ENCODE measurements at regions not wholly inside any gene's neighbourhood (a gene's known extent, or its start where the extent isn't known, plus 50 kb on each side); places are given as distances from the start of the nearest gene placed in this dataset.

DNA sequence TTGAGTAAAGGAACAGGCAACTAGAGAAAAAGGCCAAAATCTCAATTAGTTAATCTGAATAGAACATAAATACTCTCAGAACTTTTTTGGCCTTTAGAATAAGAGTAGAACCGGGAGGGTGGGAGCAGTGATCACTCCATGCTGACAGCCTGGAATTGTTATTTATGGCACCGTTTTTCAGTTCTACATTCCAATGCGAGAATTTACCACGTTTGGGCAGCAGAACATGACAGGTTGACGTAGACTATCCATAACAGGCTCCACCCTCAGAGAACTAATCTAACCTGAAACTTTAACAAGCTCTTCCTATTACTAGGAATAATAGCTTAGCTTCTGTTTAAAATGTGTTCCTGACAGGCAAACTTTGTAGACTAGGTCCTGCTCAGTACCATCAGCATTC lies 379.1 kb downstream of the SEC23A start:
- no peak for TF ChIP-seq RAD21 (CRISPR knock-in tag; IDR thresholded peaks at IDR 0.05)
- TF ChIP-seq, protein P1, sequence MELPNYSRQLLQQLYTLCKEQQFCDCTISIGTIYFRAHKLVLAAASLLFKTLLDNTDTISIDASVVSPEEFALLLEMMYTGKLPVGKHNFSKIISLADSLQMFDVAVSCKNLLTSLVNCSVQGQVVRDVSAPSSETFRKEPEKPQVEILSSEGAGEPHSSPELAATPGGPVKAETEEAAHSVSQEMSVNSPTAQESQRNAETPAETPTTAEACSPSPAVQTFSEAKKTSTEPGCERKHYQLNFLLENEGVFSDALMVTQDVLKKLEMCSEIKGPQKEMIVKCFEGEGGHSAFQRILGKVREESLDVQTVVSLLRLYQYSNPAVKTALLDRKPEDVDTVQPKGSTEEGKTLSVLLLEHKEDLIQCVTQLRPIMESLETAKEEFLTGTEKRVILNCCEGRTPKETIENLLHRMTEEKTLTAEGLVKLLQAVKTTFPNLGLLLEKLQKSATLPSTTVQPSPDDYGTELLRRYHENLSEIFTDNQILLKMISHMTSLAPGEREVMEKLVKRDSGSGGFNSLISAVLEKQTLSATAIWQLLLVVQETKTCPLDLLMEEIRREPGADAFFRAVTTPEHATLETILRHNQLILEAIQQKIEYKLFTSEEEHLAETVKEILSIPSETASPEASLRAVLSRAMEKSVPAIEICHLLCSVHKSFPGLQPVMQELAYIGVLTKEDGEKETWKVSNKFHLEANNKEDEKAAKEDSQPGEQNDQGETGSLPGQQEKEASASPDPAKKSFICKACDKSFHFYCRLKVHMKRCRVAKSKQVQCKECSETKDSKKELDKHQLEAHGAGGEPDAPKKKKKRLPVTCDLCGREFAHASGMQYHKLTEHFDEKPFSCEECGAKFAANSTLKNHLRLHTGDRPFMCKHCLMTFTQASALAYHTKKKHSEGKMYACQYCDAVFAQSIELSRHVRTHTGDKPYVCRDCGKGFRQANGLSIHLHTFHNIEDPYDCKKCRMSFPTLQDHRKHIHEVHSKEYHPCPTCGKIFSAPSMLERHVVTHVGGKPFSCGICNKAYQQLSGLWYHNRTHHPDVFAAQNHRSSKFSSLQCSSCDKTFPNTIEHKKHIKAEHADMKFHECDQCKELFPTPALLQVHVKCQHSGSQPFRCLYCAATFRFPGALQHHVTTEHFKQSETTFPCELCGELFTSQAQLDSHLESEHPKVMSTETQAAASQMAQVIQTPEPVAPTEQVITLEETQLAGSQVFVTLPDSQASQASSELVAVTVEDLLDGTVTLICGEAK (IDR thresholded peaks at IDR 0.05): no peak
- TF ChIP-seq, protein P1 (CRISPR knock-in tag; IDR thresholded peaks at IDR 0.05): no peak
- TF ChIP-seq, protein P2, sequence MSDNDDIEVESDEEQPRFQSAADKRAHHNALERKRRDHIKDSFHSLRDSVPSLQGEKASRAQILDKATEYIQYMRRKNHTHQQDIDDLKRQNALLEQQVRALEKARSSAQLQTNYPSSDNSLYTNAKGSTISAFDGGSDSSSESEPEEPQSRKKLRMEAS (IDR thresholded peaks at IDR 0.05): no peak
- TF ChIP-seq, protein P3, sequence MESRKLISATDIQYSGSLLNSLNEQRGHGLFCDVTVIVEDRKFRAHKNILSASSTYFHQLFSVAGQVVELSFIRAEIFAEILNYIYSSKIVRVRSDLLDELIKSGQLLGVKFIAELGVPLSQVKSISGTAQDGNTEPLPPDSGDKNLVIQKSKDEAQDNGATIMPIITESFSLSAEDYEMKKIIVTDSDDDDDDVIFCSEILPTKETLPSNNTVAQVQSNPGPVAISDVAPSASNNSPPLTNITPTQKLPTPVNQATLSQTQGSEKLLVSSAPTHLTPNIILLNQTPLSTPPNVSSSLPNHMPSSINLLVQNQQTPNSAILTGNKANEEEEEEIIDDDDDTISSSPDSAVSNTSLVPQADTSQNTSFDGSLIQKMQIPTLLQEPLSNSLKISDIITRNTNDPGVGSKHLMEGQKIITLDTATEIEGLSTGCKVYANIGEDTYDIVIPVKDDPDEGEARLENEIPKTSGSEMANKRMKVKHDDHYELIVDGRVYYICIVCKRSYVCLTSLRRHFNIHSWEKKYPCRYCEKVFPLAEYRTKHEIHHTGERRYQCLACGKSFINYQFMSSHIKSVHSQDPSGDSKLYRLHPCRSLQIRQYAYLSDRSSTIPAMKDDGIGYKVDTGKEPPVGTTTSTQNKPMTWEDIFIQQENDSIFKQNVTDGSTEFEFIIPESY (CRISPR knock-in tag; IDR thresholded peaks at IDR 0.05): no peak

Measured in HepG2 (cell line).